SJSA1 (cell line): ENCODE measurements at regions not wholly inside any gene's neighbourhood (a gene's known extent, or its start where the extent isn't known, plus 50 kb on each side); places are given as distances from the start of the nearest gene placed in this dataset.
"Not testable (repeated sequence)": the region's sequence is repeated elsewhere in the genome, so short reads cannot be mapped to it uniquely, and the experiment has no call there.

ENCODE experiments used
- DNase-seq, 2 experiments: peaks; one replicate each; pipeline ENCODE4 v3.0.0-alpha.2; 2015 to 2020; ENCODE audit warnings: low spot score in 2 of 2, low read depth in 1 of 2
- H3K27ac ChIP-seq: fragments of 250-450 bp; sonication (Bioruptor Pico); 2 replicates; pipeline ENCODE4 v1.5.1; 2020; ENCODE audit warnings: mild to moderate bottlenecking, moderate library complexity
- H3K27me3 ChIP-seq: fragments of 250-450 bp; sonication (Bioruptor Pico); replicated peaks from 2 replicates; pipeline ENCODE4 v1.5.1; 2020; ENCODE audit warnings: mild to moderate bottlenecking, moderate library complexity
- H3K36me3 ChIP-seq: fragments of 250-450 bp; sonication (Bioruptor Pico); 2 replicates; pipeline ENCODE4 v1.5.1; 2020; ENCODE audit warnings: mild to moderate bottlenecking
- H3K4me1 ChIP-seq: fragments of 250-450 bp; sonication (Bioruptor Pico); replicated peaks from 2 replicates; pipeline ENCODE4 v1.6.1; 2021; ENCODE audit warnings: mild to moderate bottlenecking
- H3K4me3 ChIP-seq: fragments of 250-450 bp; sonication (Bioruptor Pico); 2 replicates; pipeline ENCODE4 v1.5.1; 2020; ENCODE audit warnings: mild to moderate bottlenecking
- H3K9me3 ChIP-seq: fragments of 250-450 bp; sonication (Bioruptor Pico); replicated peaks from 2 replicates; pipeline ENCODE4 v1.5.1; 2020; ENCODE audit warnings: mild to moderate bottlenecking

- DNase-seq: no peak
- Histone ChIP-seq H3K4me3 (no peak overlapping the region), H3K27ac (no peak overlapping the region)
Observed at GRCh38 chr21:41571938-41572510, 64.1 kb upstream of the TMPRSS2 start.

DNA sequence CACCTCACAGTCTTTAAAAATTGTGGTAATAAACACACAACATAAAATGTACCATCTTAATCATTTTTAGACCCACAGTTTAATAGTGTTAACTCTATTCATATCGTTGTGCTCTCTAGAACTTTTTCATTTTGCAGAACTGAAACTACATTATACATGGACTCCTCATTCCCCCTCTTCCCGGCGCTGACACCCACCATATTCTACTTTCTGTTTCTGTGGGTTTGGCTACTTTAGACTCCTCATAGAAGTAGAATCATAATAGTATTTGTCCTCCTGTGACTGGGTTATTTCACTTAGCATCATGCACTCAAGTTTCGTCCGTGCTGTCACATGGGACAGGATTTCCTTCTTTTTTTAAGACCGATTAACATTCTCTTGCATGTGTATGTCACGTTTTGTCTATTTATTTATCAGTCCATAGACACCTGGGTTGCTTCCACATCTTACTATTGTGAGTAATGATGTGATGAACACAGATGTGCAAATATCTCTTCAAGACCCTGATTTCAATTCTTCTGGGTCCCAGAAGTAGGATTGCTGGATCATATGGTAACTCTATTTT is 62.9 kb upstream of the TMPRSS2 start:
- no peak for DNase-seq
- H3K4me3 ChIP-seq: no peak overlapping the region
- H3K9me3 ChIP-seq: 0 out of 2 replicates have a peak, but pooled peaks cover 3% of the 10 kb centered on the region
- no peaks in the 10 kb centered on the region for H3K36me3 ChIP-seq
- no peaks in the 10 kb centered on the region for H3K4me1 ChIP-seq
- H3K27ac ChIP-seq: no peak overlapping the region
- H3K27me3 ChIP-seq: no peaks in the 10 kb centered on the region

More at GRCh38 chr21:41571938-41572510, 64.1 kb upstream of the TMPRSS2 start:
- Histone ChIP-seq H3K36me3 (no peaks in the 10 kb centered on the region), H3K4me1 (no peaks in the 10 kb centered on the region), H3K9me3 (0 out of 2 replicates have a peak, but pooled peaks cover 3% of the 10 kb centered on the region), H3K27me3 (no peaks in the 10 kb centered on the region)

DNA sequence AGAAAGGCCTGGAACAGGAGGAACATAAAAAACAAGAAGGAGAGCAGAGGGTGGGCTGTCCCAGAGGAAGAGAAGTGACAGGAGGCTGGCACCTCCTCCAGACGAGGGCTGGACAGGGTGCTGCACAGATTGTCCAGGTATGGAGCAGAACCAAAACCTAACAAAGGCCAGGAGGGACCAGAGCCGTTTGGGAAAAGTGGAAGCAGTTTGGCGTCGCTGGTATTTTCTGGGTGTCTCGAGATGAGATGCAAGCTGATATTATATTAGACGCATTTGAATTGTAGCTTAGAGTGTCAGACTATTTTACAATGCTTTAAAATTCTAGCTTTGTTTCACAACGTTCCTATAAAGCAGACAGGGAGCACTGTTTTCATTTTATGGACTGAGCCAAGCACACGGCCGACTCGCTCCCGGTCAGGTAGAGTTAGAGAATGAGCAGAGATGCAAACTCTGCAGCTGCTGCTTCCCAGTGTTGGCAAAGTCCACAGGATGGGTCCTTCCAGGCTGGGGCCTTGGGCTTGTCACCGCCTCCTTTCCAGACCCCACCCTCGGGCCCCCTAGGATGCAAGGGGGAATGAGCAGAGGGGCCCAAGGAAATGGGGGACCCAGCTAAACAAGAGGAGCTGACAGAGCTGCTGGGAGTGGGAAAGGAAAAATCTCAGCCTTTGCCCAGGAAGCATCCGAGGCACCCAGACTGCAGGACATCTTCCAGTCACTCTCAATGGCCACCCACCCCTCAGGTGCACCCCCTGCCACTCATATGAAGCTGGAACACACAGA is 60.8 kb upstream of the TMPRSS2 start:
- no peak for DNase-seq
- peaks cover 3% of the 10 kb centered on the region for H3K4me1 ChIP-seq
- H3K36me3 ChIP-seq: no peaks in the 10 kb centered on the region
- no peak overlapping the region for H3K27ac ChIP-seq
- H3K4me3 ChIP-seq: no peak overlapping the region
- no peaks in the 10 kb centered on the region for H3K27me3 ChIP-seq
- H3K9me3 ChIP-seq: 0 out of 2 replicates have a peak, but pooled peaks cover 3% of the 10 kb centered on the region

DNA sequence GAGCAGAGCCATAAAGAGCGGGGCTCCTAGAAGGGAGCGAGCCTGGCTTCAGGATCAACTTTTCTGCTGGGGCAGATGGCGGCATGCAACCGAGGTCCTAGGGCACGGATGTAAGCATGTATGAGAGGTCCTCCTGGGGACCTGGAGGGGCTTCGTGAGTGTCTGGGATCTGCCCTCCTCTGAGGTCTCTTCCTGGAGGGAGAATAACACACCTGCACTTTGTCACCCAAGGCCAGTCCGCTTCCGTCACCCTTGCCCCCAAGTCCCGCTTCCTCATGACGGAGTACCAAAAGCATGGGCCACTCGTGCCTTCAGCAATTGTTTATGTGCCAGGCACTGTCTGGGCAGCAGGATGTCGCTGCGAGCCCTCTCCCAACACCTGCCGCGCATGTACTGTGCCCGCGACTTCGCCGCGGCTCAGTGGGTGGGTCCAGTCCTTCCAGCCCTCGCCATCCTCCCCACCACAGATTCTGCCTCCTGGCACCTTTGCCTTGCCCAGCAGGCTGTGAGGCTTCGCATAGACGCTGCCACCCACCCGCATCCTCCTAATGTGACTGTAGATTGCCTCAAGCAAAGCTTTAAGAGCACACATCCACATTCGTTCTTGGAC is 60.0 kb upstream of the TMPRSS2 start:
- Histone ChIP-seq H3K27ac (no peak overlapping the region), H3K36me3 (no peaks in the 10 kb centered on the region), H3K9me3 (0 out of 2 replicates have a peak, but pooled peaks cover 3% of the 10 kb centered on the region)

GRCh38 chr21:41567237-41567636 is 59.3 kb upstream of the TMPRSS2 start:
- not testable (repeated sequence) for H3K27ac ChIP-seq, H3K27me3 ChIP-seq, H3K36me3 ChIP-seq, H3K4me1 ChIP-seq, H3K9me3 ChIP-seq, DNase-seq, H3K4me3 ChIP-seq

More for the DNA sequence above, 60.0 kb upstream of the TMPRSS2 start:
- H3K4me1 ChIP-seq: peaks cover 3% of the 10 kb centered on the region
- DNase-seq: no peak
- no peak overlapping the region for H3K4me3 ChIP-seq
- no peaks in the 10 kb centered on the region for H3K27me3 ChIP-seq

DNA sequence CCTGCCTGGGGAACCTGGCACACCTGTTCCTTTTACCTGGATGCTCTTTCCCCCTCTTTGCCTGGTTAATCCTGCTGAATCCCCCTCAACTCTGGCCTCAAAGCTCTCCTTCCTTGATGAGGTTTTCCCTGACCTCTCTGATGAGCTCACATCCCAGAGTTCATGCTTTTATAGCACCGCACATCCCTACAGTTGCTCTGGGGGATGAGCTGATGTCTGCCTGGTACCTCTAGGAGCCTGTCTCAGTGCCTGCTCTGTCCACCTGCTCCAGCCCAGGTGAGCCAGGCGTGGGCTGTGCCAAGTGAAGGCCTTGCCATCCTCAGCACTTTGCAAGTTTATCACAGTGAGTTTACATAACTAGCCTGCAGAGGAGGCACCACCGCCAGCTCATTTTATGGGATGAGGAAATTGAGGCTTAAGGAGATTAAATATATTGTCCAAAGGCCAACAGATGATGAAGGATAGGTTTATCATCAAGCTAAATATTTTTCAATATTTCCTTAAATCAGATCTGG is 58.6 kb upstream of the TMPRSS2 start:
- Histone ChIP-seq H3K9me3 (no peaks in the 10 kb centered on the region), H3K27me3 (no peaks in the 10 kb centered on the region), H3K4me3 (no peak overlapping the region), H3K27ac (no peak overlapping the region), H3K36me3 (no peaks in the 10 kb centered on the region), H3K4me1 (peaks cover 9% of the 10 kb centered on the region)
- no peak for DNase-seq

DNA sequence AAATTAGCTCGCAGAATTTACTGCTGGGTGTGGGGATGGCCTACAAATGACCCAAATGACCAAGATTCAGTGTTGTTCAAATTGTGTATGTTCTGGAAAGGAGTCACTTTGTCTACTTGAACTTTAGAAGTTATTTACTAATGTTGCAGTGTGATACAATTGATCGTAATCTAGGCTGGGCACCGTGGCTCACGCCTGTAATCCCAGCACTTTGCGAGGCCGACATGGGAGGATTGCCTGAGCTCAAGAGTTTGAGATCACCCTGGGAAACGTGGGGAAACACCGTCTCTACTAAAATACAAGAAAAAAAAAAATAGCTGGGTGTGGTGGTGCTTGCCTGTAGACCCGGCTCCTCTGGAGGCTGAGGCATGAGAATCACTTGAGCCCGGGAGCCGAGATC is 57.6 kb upstream of the TMPRSS2 start:
- no peak for DNase-seq
- no peaks in the 10 kb centered on the region for H3K27me3 ChIP-seq
- no peaks in the 10 kb centered on the region for H3K9me3 ChIP-seq
- no peak overlapping the region for H3K4me3 ChIP-seq
- no peak overlapping the region for H3K27ac ChIP-seq
- H3K4me1 ChIP-seq: peaks cover 9% of the 10 kb centered on the region
- no peaks in the 10 kb centered on the region for H3K36me3 ChIP-seq

GRCh38 chr21:41564871-41565274 is 56.9 kb upstream of the TMPRSS2 start:
- Histone ChIP-seq H3K9me3 (no peaks in the 10 kb centered on the region), H3K4me3 (no peak overlapping the region), H3K27me3 (no peaks in the 10 kb centered on the region), H3K4me1 (peaks cover 12% of the 10 kb centered on the region), H3K27ac (no peak overlapping the region), H3K36me3 (no peaks in the 10 kb centered on the region)
- DNase-seq: peak in 1 of 2 experiments; percentile 34

GRCh38 chr21:41562101-41563000 is 54.4 kb upstream of the TMPRSS2 start:
- H3K4me1 ChIP-seq: peaks cover 12% of the 10 kb centered on the region
- DNase-seq: peak; percentile 12 to 53
- H3K27ac ChIP-seq: no peak overlapping the region
- no peaks in the 10 kb centered on the region for H3K27me3 ChIP-seq
- no peak overlapping the region for H3K4me3 ChIP-seq
- no peaks in the 10 kb centered on the region for H3K9me3 ChIP-seq
- H3K36me3 ChIP-seq: no peaks in the 10 kb centered on the region

DNA sequence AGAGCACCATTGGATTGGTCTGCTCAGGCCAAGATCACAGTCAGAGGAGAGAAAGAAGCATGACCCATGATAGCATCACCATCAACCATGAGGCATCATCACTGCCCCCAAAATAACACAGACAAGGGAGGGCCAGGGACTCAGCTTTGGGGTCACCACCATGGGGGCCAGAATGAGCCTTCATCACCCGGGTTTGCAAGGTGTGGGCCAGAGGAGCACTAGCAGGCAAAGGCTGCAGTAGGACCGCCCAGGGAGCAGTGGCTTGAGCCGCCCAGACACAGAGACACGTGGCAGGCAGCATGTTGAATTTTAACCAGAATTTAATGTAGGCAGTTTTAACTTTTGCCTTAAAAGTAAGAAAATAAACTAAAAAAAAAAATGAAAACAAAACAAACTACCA is 53.7 kb upstream of the TMPRSS2 start:
- Histone ChIP-seq H3K9me3 (no peaks in the 10 kb centered on the region), H3K27me3 (no peaks in the 10 kb centered on the region), H3K36me3 (no peaks in the 10 kb centered on the region), H3K4me1 (peaks cover 12% of the 10 kb centered on the region), H3K27ac (no peak overlapping the region), H3K4me3 (no peak overlapping the region)
- no peak for DNase-seq

DNA sequence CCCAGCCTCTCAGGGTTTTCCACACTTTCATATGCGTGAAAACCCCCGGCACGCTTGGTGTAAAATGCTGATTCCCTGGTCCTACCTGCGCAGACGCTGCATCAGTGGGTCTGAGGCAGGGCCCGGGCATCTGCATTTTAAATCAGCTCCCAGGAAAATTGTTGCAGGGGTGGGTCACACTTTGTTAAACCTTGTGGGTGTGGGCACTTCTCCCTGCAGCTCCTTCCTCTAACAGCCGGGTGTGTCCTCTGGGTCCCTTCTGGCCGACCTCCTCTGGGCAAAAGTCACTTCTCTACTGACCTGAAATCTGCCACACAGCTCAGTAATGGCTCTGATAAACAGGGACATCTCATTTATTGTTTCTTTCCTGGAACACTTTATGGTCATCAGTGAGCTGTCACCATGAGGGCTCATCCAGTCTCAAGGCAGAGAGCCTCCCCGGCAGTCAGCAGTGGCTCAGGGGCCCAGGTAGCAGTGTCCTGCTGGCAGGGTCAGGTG is 52.8 kb upstream of the TMPRSS2 start:
- DNase-seq: no peak
- no peak overlapping the region for H3K27ac ChIP-seq

GRCh38 chr21:41559658-41560631 is 52.0 kb upstream of the TMPRSS2 start:
- peaks cover 12% of the 10 kb centered on the region for H3K4me1 ChIP-seq
- H3K27ac ChIP-seq: no peak overlapping the region
- H3K36me3 ChIP-seq: no peaks in the 10 kb centered on the region
- no peaks in the 10 kb centered on the region for H3K9me3 ChIP-seq
- peak in 1 of 2 experiments; percentile 17 for DNase-seq
- H3K27me3 ChIP-seq: no peaks in the 10 kb centered on the region
- H3K4me3 ChIP-seq: no peak overlapping the region

More for the DNA sequence above, 52.8 kb upstream of the TMPRSS2 start:
- Histone ChIP-seq H3K36me3 (no peaks in the 10 kb centered on the region), H3K27me3 (no peaks in the 10 kb centered on the region), H3K4me3 (no peak overlapping the region), H3K4me1 (peaks cover 12% of the 10 kb centered on the region), H3K9me3 (no peaks in the 10 kb centered on the region)
